Tibial nerve (tissue), 4 donors: ENCODE measurements at regions not wholly inside any gene's neighbourhood (a gene's known extent, or its start where the extent isn't known, plus 50 kb on each side); places are given as distances from the start of the nearest gene placed in this dataset.

ENCODE experiments used
- DNase-seq, 2 donors: peaks; one replicate each; pipeline ENCODE4 v3.0.0-alpha.2; 2019; ENCODE audit warnings: low spot score in 2 of 2
- H3K27ac ChIP-seq, 4 donors: fragments of 200-600 bp; sonication (generic) in 3 of 4; one replicate each; pipeline ENCODE4 v1.5.1; 2017 to 2019; ENCODE audit warnings: mild to moderate bottlenecking in 1 of 4
- H3K27me3 ChIP-seq, 2 donors: fragments of 200-600 bp; sonication (generic) in 1 of 2; one replicate each; pipeline versions ENCODE4 v1.5.1 to v1.6.0; 2017 to 2019
- H3K36me3 ChIP-seq, 3 donors: fragments of 200-600 bp; sonication (generic); one replicate each; pipeline ENCODE4 v1.5.1; 2018 to 2019
- H3K4me1 ChIP-seq, 4 donors: fragments of 200-600 bp; sonication (generic) in 3 of 4; one replicate each; pipeline ENCODE4 v1.5.1; 2017 to 2019
- H3K4me3 ChIP-seq, 4 donors: fragments of 200-600 bp; sonication (generic) in 3 of 4; one replicate each; pipeline ENCODE4 v1.5.1; 2017 to 2019; ENCODE audit warnings: mild to moderate bottlenecking in 1 of 4, moderate library complexity in 1 of 4
- H3K9me3 ChIP-seq, 4 donors: fragments of 200-600 bp; sonication (generic) in 3 of 4; one replicate each; pipeline ENCODE4 v1.5.1; 2017 to 2019
- CTCF ChIP-seq, 5 experiments: fragments of 200-600 bp in 3 of 5; fragments of 450-650 bp in 2 of 5; sonication (generic) in 3 of 5; IDR thresholded peaks; one replicate each; pipeline ENCODE4 v1.5.1; 2016 to 2019; ENCODE audit warnings: antibody characterized with exemption in 5 of 5, mild to moderate bottlenecking in 3 of 5, moderate library complexity in 2 of 5
- EP300 ChIP-seq, 2 donors: sonication (generic); formaldehyde crosslinking; IDR thresholded peaks; one replicate each; pipeline ENCODE4 v1.6.1; 2017; ENCODE audit warnings: antibody characterized with exemption in 2 of 2, mild to moderate bottlenecking in 1 of 2
- POLR2A ChIP-seq, 2 donors: fragments of 450-650 bp; IDR thresholded peaks; one replicate each; pipeline ENCODE4 v1.6.1; 2017; ENCODE audit warnings: antibody characterized with exemption in 2 of 2, mild to moderate bottlenecking in 2 of 2, moderate library complexity in 2 of 2
- WGBS, 2 donors: methylation state at CpG; one replicate each; pipeline ENCODE4 v1.1.5; 2018; 5-methylcytosine and 5-hydroxymethylcytosine counted together

GRCh38 chrX:129037389-129037788, 485.9 kb downstream of the SMARCA1 start:
- no peaks in the 10 kb centered on the region for H3K36me3 ChIP-seq
- TF ChIP-seq EP300 (IDR thresholded peaks at IDR 0.05) (no peak), POLR2A (IDR thresholded peaks at IDR 0.05) (no peak), CTCF (IDR thresholded peaks at IDR 0.05) (no peak)
- H3K4me3 ChIP-seq, result no peak overlapping the region
- no peaks in the 10 kb centered on the region for H3K9me3 ChIP-seq
- DNase-seq, result no peak
- no peaks in the 10 kb centered on the region for H3K4me1 ChIP-seq
- 48 to 66% methylated on average over 4 of the region's 4 CpGs for WGBS, 2 donors
- no peak overlapping the region for H3K27ac ChIP-seq
- H3K27me3 ChIP-seq, result no peaks in the 10 kb centered on the region

GRCh38 chrX:129035180-129035579, 488.1 kb downstream of the SMARCA1 start:
- H3K27ac ChIP-seq, result no peak overlapping the region
- H3K9me3 ChIP-seq, result no peaks in the 10 kb centered on the region
- DNase-seq, result no peak
- H3K4me3 ChIP-seq, result no peak overlapping the region
- H3K4me1 ChIP-seq, result no peaks in the 10 kb centered on the region
- TF ChIP-seq EP300 (IDR thresholded peaks at IDR 0.05) (no peak), POLR2A (IDR thresholded peaks at IDR 0.05) (no peak), CTCF (IDR thresholded peaks at IDR 0.05) (no peak)
- no peaks in the 10 kb centered on the region for H3K27me3 ChIP-seq
- no peaks in the 10 kb centered on the region for H3K36me3 ChIP-seq

GRCh38 chrX:129034196-129034595, 489.1 kb downstream of the SMARCA1 start:
- TF ChIP-seq POLR2A (IDR thresholded peaks at IDR 0.05) (no peak), CTCF (IDR thresholded peaks at IDR 0.05) (no peak), EP300 (IDR thresholded peaks at IDR 0.05) (no peak)
- no peak for DNase-seq
- Histone ChIP-seq H3K4me3 (no peak overlapping the region), H3K9me3 (no peaks in the 10 kb centered on the region), H3K27me3 (no peaks in the 10 kb centered on the region), H3K36me3 (no peaks in the 10 kb centered on the region), H3K4me1 (no peaks in the 10 kb centered on the region), H3K27ac (no peak overlapping the region)
- WGBS, 2 donors, result 56 to 60% methylated on average over 1 of the region's 1 CpG

- H3K9me3 ChIP-seq, result no peaks in the 10 kb centered on the region
- H3K4me1 ChIP-seq, result no peaks in the 10 kb centered on the region
- 57 to 79% methylated on average over 6 of the region's 6 CpGs for WGBS, 2 donors
Measured at GRCh38 chrX:129026202-129026601, 497.1 kb downstream of the SMARCA1 start.

GRCh38 chrX:129025376-129025775, 497.9 kb downstream of the SMARCA1 start:
- no peak for TF ChIP-seq POLR2A (IDR thresholded peaks at IDR 0.05)
- no peak for TF ChIP-seq EP300 (IDR thresholded peaks at IDR 0.05)
- no peak for TF ChIP-seq CTCF (IDR thresholded peaks at IDR 0.05)
- Histone ChIP-seq H3K27ac (no peak overlapping the region), H3K4me3 (no peak overlapping the region), H3K9me3 (no peaks in the 10 kb centered on the region), H3K27me3 (no peaks in the 10 kb centered on the region), H3K36me3 (no peaks in the 10 kb centered on the region), H3K4me1 (no peaks in the 10 kb centered on the region)
- DNase-seq, result no peak
- WGBS, 2 donors, result 10 to 36% methylated on average over 4 of the region's 4 CpGs

More at GRCh38 chrX:129026202-129026601, 497.1 kb downstream of the SMARCA1 start:
- no peak overlapping the region for H3K4me3 ChIP-seq
- no peaks in the 10 kb centered on the region for H3K27me3 ChIP-seq
- H3K27ac ChIP-seq, result no peak overlapping the region
- H3K36me3 ChIP-seq, result no peaks in the 10 kb centered on the region
- no peak for DNase-seq
- TF ChIP-seq POLR2A (IDR thresholded peaks at IDR 0.05), result no peak
- no peak for TF ChIP-seq CTCF (IDR thresholded peaks at IDR 0.05)
- no peak for TF ChIP-seq EP300 (IDR thresholded peaks at IDR 0.05)
